GM19328 (cell line): ENCODE measurements at regions not wholly inside any gene's neighbourhood (a gene's known extent, or its start where the extent isn't known, plus 50 kb on each side); places are given as distances from the start of the nearest gene placed in this dataset.
A peak's percentile ranks its signal among the peaks of the same experiment; 100 is the strongest.
"Not testable (repeated sequence)": the region's sequence is repeated elsewhere in the genome, so short reads cannot be mapped to it uniquely, and the experiment has no call there.

ENCODE experiments used
- ATAC-seq: cut with Tn5 transposase; IDR thresholded peaks from one replicate; pipeline ENCODE4 v1.9.1; 2021; ENCODE audit warnings: mild to moderate bottlenecking, moderate library complexity; ENCODE audit not compliant: unreplicated experiment

DNA sequence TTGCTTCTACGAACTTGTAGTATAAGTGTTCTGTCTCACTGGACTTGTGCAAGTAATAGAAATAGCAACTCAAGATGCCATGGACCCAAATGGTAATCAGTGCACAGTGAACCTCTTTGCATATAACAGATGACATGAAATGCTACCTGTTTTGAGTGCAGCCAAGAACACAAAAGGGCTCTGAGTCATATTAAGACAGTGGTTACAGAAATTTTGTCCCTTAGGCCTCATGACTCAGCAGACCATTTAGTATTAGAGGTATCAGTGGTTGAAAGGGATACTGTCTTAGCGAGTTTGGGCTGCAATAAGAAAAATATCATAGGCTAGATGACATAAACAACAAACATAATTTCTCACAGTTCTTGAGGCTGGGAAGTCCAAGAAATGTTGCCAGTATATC is 502.9 kb upstream of the PCDH10 start:
- ATAC-seq: peak; percentile 64

GRCh38 chr4:132651196-132651595 is 497.9 kb upstream of the PCDH10 start:
- no peak for ATAC-seq

DNA sequence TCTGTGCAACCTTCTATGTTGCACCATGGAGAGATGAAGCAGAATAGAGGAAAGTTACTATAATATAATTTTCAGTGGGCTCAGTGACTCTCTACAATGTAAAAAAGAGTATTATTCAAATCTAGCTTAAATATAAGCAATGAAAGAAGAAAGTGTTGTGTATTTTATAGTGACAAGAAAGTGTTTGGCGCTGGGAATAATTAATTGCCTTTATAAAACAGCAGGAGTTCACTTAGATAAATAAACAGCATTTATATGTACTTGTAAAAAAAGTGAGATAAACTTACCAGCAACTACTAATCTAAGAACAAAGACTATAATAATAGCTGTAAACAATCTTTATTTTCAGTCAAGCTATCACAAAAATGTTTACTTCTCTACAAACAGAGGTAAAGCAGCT is 488.9 kb upstream of the PCDH10 start:
- ATAC-seq: no peak

DNA sequence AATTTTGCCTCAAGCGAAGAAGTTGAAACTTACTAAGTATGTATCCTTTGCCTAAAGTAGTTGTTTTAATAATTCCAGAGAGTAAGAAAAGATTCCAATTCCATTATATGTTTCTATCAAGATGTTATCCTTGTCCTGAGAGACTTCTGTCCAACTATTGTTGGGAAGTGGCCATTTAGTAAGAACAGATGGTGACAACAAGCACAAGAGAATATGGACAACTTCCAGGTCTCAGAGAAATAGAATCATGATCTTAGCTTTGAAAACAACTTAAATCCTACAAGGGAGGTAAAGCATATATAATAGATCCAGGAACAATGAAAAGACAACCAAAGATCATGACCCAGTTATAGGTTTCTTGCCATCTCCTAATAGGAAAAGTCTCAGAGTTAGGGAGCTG is 486.6 kb upstream of the PCDH10 start:
- ATAC-seq: no peak

DNA sequence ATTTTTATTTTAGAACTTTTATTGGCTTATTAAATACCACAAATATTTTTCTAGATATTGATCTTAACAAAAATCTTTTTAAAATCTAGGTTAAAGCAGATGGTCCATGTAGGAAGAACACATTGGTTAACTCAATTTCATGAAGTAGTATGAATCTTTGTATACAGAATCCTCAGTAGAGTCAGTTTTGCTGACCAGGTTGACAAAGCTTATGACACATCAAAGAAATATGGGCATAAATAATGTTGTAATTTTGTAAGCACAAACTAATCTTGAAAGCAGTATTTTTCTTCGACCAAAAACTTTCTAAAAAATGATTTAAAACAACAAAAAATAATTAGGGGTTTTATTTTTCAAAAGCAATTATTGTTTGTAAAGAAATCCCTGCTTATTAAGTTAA is 479.3 kb upstream of the PCDH10 start:
- ATAC-seq: no peak

DNA sequence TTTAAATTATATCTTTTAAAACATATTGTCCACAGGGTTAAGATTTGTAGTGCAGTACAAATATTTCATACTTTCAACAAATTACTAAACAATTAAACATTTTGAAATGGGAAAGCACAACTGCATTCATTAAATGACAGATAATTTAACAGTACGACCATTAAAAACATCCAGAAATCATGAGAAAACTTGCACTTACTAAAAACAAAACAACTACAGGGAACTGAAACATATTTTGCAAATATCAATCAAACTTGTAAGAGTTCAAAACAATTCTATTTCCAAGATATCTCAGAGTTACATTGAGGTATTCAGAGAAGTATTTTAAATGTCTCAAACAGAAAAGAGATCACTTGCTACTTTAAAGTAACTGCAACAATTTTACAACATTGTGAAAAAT is 478.5 kb upstream of the PCDH10 start:
- no peak for ATAC-seq

- ATAC-seq: no peak
Observed at GRCh38 chr4:132683957-132684356, 465.1 kb upstream of the PCDH10 start.

DNA sequence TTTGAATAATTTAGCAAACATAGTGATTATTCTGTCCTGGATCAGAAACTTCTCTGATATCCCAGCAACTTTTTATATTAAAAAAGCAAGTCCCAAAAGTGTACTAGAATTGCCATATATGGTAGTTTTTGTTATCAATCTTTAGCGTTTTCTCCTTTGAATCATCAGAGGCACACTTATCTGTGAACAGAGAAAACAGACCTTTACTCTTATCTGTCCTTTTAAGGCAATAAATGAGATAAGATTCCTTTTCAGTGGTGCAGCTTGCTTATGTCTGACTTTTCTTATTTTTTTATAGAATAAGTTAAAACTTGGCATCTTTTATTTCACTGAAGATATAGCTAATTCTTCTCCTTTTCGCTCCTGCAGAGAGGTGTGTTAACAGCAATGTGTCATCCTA is 458.1 kb upstream of the PCDH10 start:
- no peak for ATAC-seq

- ATAC-seq: no peak
Observed at GRCh38 chr4:132691668-132692067, 457.4 kb upstream of the PCDH10 start.

- ATAC-seq: no peak
Observed at GRCh38 chr4:132694775-132695174, 454.3 kb upstream of the PCDH10 start.

GRCh38 chr4:132697505-132697904 is 451.6 kb upstream of the PCDH10 start:
- not testable (repeated sequence) for ATAC-seq

GRCh38 chr4:132707955-132708354 is 441.1 kb upstream of the PCDH10 start:
- ATAC-seq: no peak

DNA sequence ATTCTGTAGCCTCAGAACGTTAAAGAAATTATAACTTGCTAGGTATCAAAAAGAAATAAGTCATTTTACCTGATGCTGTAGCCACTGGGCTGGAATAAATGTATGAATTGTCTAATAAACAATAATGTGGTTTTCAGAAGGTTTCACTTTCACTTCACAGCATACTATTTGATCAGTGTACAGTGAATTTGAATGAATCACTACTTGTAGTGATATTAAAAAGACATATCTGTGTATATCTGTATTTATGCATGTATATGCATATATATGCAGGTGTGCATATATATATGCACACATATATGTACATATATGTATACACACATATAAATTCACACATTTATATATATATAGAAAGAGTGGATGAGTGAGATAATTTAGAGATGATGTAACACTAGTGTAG is 440.0 kb upstream of the PCDH10 start:
- no peak for ATAC-seq

DNA sequence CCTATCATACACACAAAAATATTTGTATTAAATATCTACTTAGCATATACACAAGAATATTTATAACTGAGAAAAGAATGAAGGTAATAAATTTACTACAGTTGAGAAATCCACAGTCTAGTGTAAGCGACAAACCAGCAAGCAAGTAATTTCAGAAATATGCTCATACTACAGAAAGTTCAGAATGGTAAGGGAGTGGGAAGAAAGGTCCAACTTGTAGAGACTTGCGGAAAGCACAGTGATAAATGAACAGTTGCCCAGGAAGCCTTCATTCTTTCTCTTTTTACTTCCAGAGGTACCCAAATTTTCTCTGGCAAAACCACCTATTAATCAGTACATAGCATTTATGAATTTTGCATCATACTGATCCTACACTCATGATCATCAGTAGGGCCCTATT is 438.1 kb upstream of the PCDH10 start:
- ATAC-seq: no peak

DNA sequence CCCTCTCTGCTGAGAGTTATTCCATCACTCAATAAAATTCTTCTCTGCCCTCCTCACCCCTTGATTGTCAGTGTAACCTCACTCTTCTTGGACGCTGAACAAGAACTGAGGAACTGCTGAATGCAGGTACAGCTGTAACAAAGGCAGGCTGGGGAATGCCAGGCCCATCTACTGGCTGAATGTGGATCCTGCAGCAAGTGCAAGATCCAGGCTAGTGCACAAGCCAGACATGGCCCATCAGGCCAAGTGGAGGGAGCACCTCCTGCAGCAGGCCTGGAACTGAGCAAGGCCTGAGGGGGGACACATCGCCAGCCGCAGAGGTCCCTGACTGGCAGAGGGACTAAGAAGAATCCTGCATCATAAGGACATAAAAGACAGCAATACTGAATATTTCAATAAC is 411.8 kb upstream of the PCDH10 start:
- ATAC-seq: no peak

- no peak for ATAC-seq
Observed at GRCh38 chr4:132759199-132759780, 389.8 kb upstream of the PCDH10 start.

- no peak for ATAC-seq
Observed at GRCh38 chr4:132763465-132763864, 385.6 kb upstream of the PCDH10 start.

GRCh38 chr4:132767901-132768300 is 381.2 kb upstream of the PCDH10 start:
- no peak for ATAC-seq

DNA sequence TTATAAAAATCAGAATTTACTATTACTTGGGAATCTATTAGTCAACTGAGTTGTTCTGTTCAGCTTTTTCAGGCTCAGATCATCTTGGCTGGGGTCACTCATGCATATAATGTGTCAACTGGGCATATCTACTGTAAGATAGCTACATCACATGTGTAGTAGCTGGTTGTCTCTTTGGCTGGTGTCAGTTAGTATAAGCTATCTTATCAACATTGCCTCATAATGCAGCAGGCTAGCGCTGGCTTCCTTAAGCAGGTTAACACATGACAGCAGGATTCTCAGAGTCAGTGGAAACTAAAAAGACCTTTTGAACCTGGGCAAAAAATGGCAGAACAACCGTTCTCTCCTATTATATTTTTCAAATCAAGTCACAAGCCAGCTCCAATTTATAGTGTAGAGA is 378.3 kb upstream of the PCDH10 start:
- no peak for ATAC-seq

- ATAC-seq: no peak
Observed at GRCh38 chr4:132792310-132792709, 356.8 kb upstream of the PCDH10 start.

- ATAC-seq: no peak
Observed at GRCh38 chr4:132797856-132798255, 351.2 kb upstream of the PCDH10 start.

DNA sequence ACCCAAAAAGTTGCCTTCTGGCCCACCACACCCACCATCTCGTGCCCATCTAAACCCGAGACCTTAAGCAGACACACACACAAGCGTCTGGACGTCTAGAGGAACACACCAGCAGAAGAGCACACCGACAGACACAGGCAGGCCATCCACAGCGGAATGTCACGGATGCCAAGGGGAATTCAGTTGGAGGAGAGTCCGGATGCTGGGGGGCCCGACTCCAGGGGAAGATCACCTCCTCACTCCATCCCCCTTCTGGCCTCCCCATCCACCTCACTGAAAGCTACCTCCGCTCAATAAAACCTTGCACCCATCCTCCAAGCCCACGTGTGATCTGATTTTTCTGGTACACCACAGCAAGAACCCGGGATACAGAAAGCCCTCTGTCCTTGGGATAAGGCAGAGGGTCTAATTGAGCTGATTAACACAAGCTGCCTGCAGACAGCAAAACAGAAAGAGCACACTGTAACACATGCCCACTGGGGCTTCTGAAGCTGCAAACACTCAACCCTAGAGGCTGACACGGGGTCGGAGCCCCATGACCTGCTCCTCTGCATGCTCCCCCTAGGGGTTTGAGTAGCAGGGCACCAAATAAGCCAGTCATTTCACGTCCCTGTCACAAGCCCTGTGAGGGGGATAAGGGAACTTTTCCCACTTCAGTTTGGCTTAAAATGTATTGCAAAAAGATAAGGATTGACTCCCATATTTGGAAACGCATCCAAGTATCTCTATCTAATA is 339.6 kb upstream of the PCDH10 start:
- ATAC-seq: no peak

DNA sequence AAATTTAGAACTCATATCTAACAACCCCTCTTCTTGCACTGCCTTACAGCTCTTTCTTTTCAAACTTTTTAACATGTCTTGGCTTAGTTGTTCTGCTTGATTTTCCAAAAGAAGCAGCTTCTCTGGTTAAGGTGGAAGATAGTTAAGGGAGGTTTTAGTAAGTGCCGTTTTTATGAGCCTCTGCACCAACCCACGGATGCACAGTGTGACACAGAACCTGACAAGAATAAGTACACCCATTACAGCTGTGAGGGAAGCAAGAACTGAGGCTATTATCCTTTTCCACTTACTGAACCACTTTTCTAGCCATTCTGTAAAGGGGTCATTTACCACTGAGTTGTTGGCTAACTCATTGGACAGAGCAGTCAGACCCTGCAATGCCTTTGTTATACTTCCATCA is 336.0 kb upstream of the PCDH10 start:
- ATAC-seq: not testable (repeated sequence)
